BJ (cell line): ENCODE measurements at regions not wholly inside any gene's neighbourhood (a gene's known extent, or its start where the extent isn't known, plus 50 kb on each side); places are given as distances from the start of the nearest gene placed in this dataset.

ENCODE experiments used
- CTCF ChIA-PET: fragments of 350-600 bp; formaldehyde crosslinking; extraction: SDS; loops from one replicate; lab custom pipeline; 2021; ENCODE audit warnings: antibody characterized with exemption, inconsistent platforms; lab: Yijun Ruan, JAX
- POLR2A ChIA-PET: fragments of 300-600 bp; sonication (Branson Sonifier 250); formaldehyde crosslinking; extraction: SDS; loops from one replicate; lab custom pipeline; 2021; ENCODE audit warnings: antibody characterized with exemption; lab: Charles Lee
- DNase-seq: peaks from one replicate; pipeline ENCODE4 v3.0.0-alpha.2; 2011; ENCODE audit warnings: low read depth
- H3K27me3 ChIP-seq: 2 replicates; pipeline ENCODE4 v1.6.0; 2011; ENCODE audit warnings: low read length; ENCODE audit not compliant: control insufficient read depth, insufficient read depth
- H3K36me3 ChIP-seq: 2 replicates; pipeline ENCODE4 v1.5.1; 2011; ENCODE audit warnings: low read length; ENCODE audit not compliant: control insufficient read depth, insufficient read depth
- H3K4me3 ChIP-seq: 2 replicates; pipeline ENCODE4 v1.5.1; 2011; ENCODE audit warnings: low read depth, mild to moderate bottlenecking, control low read depth, low read length
- TF ChIP-seq, protein P1 (sequence below): IDR thresholded peaks from 2 replicates; pipeline ENCODE4 v1.5.1; 2011; ENCODE audit warnings: low read depth, mild to moderate bottlenecking, control low read depth, inconsistent platforms, low read length, moderate library complexity; ENCODE audit not compliant: insufficient read depth

DNA sequence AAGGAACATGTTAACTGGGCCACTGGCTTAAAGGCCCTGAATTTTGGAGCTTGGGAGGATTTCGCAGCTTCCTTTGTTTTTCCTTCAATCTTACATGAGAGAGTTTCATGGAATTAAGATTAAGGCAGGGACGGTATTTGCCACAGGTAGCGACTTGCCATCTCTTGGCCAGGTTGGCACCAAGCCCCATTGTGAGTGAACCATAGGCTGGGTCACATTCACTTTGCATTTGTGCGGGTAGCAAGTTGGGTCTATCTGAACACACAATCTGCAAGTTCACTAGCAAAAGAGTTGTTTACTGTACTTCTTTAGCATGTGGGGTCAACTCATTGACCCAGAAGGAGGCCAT is 106.2 kb upstream of the ATP1A1 start:
- Histone ChIP-seq H3K36me3 (no peaks in the 10 kb centered on the region), H3K27me3 (no peaks in the 10 kb centered on the region), H3K4me3 (no peak overlapping the region)
- CTCF ChIA-PET, result interaction anchor here (1.0 kb wide), 1 partner anchor 9 kb away, joined by 3 read pairs; no protein-coding TSS in a partner anchor
- POLR2A ChIA-PET, result no interaction called here
- TF ChIP-seq, protein P1, sequence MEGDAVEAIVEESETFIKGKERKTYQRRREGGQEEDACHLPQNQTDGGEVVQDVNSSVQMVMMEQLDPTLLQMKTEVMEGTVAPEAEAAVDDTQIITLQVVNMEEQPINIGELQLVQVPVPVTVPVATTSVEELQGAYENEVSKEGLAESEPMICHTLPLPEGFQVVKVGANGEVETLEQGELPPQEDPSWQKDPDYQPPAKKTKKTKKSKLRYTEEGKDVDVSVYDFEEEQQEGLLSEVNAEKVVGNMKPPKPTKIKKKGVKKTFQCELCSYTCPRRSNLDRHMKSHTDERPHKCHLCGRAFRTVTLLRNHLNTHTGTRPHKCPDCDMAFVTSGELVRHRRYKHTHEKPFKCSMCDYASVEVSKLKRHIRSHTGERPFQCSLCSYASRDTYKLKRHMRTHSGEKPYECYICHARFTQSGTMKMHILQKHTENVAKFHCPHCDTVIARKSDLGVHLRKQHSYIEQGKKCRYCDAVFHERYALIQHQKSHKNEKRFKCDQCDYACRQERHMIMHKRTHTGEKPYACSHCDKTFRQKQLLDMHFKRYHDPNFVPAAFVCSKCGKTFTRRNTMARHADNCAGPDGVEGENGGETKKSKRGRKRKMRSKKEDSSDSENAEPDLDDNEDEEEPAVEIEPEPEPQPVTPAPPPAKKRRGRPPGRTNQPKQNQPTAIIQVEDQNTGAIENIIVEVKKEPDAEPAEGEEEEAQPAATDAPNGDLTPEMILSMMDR, result no peak
- DNase-seq, result no peak

DNA sequence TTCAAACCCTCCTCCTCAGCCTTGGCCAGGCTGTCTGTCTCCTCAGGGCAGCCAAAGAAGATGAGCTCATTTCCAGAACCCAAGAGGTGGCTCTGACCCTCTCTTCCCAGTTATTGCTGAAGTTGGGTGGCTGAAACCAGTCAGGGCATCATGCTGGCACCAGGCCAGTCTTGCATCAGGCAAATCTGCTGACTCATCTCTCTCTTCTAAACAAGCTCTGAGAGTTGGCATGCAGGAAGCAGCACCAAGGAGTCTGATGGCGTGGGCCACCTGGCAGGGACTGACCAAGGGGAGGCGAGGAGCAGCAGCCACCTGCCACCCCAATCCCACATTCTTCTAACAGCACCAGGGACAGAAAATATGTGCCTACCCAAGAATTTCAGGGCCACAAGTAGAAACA is 104.8 kb upstream of the ATP1A1 start:
- ChIA-PET CTCF (no interaction called here), POLR2A (no interaction called here)
- H3K27me3 ChIP-seq, result no peaks in the 10 kb centered on the region
- no peak overlapping the region for H3K4me3 ChIP-seq
- no peaks in the 10 kb centered on the region for H3K36me3 ChIP-seq
- DNase-seq, result no peak
- TF ChIP-seq, protein P1, result no peak

DNA sequence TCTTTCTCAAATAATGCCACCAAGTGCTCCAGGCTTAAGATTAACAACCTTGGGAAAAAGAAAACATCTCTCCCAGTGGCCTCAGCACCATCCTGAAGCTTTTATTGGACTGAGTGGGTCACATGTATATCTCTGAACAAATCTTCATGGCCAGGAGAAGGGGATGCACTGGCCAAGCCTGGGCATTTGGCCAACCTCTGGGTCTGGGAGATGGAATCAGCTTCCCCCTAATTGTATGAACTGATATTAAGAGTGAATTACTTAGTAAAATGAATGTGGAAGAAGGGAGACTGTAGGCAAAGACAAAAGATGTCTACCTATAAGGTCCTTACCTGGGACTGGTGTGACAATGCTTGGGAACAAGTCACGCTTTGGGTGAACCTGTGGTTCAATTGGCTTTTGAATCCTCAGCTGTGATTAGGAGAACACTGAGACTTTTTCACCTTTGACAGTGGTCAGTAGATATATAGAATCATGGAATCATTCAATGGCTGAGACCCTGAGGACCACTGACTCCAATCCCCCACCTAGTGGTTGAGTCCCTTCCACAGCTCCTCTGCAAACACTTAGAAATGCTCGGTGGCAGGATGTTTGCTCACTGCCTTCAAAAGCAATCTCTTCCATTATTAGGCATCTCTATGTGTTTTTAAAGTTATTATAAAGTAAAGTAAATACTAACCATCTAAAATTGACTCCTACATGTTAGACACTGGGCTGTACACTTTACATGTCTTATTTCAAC is 102.6 kb upstream of the ATP1A1 start:
- DNase-seq, result no peak
- Histone ChIP-seq H3K4me3 (no peak overlapping the region), H3K27me3 (no peaks in the 10 kb centered on the region; the same call in 1 of the 2 replicates), H3K36me3 (no peaks in the 10 kb centered on the region)
- ChIA-PET POLR2A (no interaction called here), CTCF (interaction anchor here (1.0 to 1.3 kb wide), 2 partner anchors 14 to 39 kb away, joined by 3 read pairs; no protein-coding TSS in a partner anchor)
- TF ChIP-seq, protein P1, result no peak

DNA sequence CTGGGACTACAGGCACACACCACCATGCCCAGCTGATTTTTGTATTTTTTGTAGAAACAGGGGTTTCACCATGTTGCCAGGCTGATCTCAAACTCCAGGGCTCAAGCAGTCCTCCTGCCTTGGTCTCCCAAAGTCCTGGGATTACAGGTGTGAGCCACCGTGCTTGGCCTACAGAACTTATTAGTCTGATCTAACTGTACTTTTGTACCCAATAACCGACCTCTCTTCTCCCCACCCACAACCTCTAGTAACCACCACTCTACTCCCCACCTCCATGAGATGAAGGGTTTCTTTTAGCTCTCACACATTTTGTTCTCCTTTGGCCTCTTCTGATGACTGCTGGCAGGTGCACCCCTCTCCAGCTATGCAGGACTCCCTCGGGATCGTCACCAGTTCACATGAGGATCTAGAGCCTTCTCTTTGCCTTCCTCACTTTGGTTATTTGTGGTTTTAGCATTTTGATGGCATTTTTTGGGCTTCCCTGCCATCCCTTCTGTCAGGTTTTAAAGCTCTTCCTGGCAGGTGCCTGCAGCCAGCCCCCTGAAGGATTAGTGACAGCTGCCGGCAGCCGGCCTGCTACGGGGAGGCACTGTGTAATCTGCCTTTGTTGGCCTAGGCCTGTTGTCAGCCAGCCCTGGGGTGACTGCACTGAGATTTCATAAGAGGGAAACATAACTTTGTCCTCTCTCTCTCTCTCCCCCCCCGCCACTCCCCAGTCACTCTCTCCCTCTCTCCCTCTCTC is 99.8 kb upstream of the ATP1A1 start:
- TF ChIP-seq, protein P1, result no peak
- ChIA-PET POLR2A (no interaction called here), CTCF (no interaction called here)
- no peaks in the 10 kb centered on the region for H3K36me3 ChIP-seq
- no peaks in the 10 kb centered on the region; the same call in none of the 2 replicates for H3K27me3 ChIP-seq
- no peak overlapping the region for H3K4me3 ChIP-seq
- DNase-seq, result no peak

DNA sequence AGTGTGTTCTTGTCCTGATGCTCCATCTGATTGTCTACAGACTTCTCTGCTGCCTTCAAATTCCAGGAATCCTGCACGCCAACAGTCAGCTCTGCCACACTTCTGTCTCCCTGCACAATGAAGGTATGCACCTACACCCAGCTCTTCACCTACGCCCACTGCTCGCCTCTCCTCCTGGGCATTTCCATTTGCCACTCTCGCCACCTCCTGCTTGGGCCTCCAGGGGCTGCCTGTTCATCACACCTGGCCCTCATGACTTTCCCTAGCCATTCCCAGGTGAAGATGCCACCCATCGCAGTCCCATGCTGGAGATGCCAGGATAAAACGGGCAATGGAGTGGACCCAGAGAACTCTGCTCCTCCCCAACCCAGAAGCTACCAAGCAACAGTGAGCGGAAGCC is 96.5 kb upstream of the ATP1A1 start:
- Histone ChIP-seq H3K27me3 (no peaks in the 10 kb centered on the region; the same call in none of the 2 replicates), H3K4me3 (no peak overlapping the region), H3K36me3 (no peaks in the 10 kb centered on the region)
- POLR2A ChIA-PET, result no interaction called here
- TF ChIP-seq, protein P1, result no peak
- CTCF ChIA-PET, result interaction anchor here (1.5 kb wide), 1 partner anchor 10 kb away, joined by 3 read pairs; no protein-coding TSS in a partner anchor
- no peak for DNase-seq
